HepG2 (cell line): ENCODE measurements at regions not wholly inside any gene's neighbourhood (a gene's known extent, or its start where the extent isn't known, plus 50 kb on each side); places are given as distances from the start of the nearest gene placed in this dataset.

ENCODE experiments used
- ATAC-seq: fragments of 200-7000 bp; cut with Tn5 transposase; 3 replicates; pipeline ENCODE4 v1.9.1; 2020; ENCODE audit warnings: mild to moderate bottlenecking, moderate library complexity
- BruUV-seq: library from RNA; stranded (reverse); fragments of 400-500 nt; replicated peaks from 2 replicates; lab custom pipeline; 2021; lab: Mats Ljungman, UMichigan
- CTCF ChIA-PET: fragments of 300-600 bp; formaldehyde crosslinking; extraction: SDS; loops from one replicate; lab custom pipeline; 2021; ENCODE audit warnings: low total read pairs, inconsistent platforms, low intra/inter-chr PET ratio; lab: Yijun Ruan, JAX
- POLR2A ChIA-PET: fragments of 350-600 bp; sonication (Branson Sonifier 250); formaldehyde crosslinking; loops from one replicate; lab custom pipeline; 2020; ENCODE audit warnings: antibody characterized with exemption, inconsistent platforms; lab: Yijun Ruan, JAX
- DNase-seq: peaks from one replicate; pipeline ENCODE4 v3.0.0-alpha.2; 2015; ENCODE audit warnings: low spot score
- FAIRE-seq: peaks from 3 replicates; lab custom pipeline; 2011; peaks lifted over from hg19 to GRCh38; lab: Jason Lieb, UNC
- H2AFZ ChIP-seq: one replicate; pipeline ENCODE4 v1.6.1; 2011; ENCODE audit warnings: low read length, inconsistent platforms
- H3K27ac ChIP-seq: fragments of 300-600 bp; 3 replicates; pipeline ENCODE4 v1.8.0; 2011; ENCODE audit warnings: mixed run types, mild to moderate bottlenecking, mixed read lengths, low read length, inconsistent platforms; ENCODE audit not compliant: insufficient read depth; ENCODE audit errors: extremely low read length
- H3K27me3 ChIP-seq, 2 experiments: fragments of 200-600 bp in 1 of 2; 2 replicates in 1 of 2; 3 replicates in 1 of 2; pipeline versions ENCODE4 v1.6.0 to v1.8.0; 2011; ENCODE audit warnings: low read length in 2 of 2, mild to moderate bottlenecking in 2 of 2, moderate library complexity in 2 of 2, inconsistent platforms in 1 of 2; ENCODE audit not compliant: insufficient read depth in 2 of 2, control insufficient read depth in 1 of 2
- H3K36me3 ChIP-seq, 2 experiments: fragments of 200-600 bp in 1 of 2; replicated peaks in 1 of 2; 2 replicates in 1 of 2; 3 replicates in 1 of 2; pipeline versions ENCODE4 v1.5.1 to v1.8.0; 2011; ENCODE audit warnings: low read length in 2 of 2, inconsistent platforms in 1 of 2; ENCODE audit not compliant: insufficient read depth in 2 of 2, control insufficient read depth in 1 of 2
- H3K4me1 ChIP-seq: 2 replicates; pipeline ENCODE4 v1.5.1; 2012; ENCODE audit warnings: low read length, inconsistent platforms; ENCODE audit not compliant: insufficient read depth
- H3K4me2 ChIP-seq: 2 replicates; pipeline ENCODE4 v1.6.0; 2011; ENCODE audit warnings: low read depth, low read length, inconsistent platforms
- H3K4me3 ChIP-seq, 3 experiments: fragments of 200-600 bp in 1 of 3; sonication (generic), shearing (Covaris generic) in 1 of 3; replicated peaks in 1 of 3; 2 replicates each; pipeline ENCODE4 v1.5.1; 2011 to 2016; ENCODE audit warnings: low read length in 3 of 3, inconsistent platforms in 2 of 3, low read depth in 2 of 3, mild to moderate bottlenecking in 2 of 3, control low read depth in 1 of 3, mixed read lengths in 1 of 3; ENCODE audit not compliant: insufficient read depth in 1 of 3
- H3K79me2 ChIP-seq: one replicate; pipeline ENCODE4 v1.6.1; 2011; ENCODE audit warnings: low read length, inconsistent platforms; ENCODE audit not compliant: insufficient read depth
- H3K9ac ChIP-seq: 2 replicates; pipeline ENCODE4 v1.6.0; 2011; ENCODE audit warnings: mild to moderate bottlenecking, low read depth, low read length, inconsistent platforms; ENCODE audit not compliant: insufficient read depth
- H3K9me3 ChIP-seq: 2 replicates; pipeline ENCODE4 v1.5.1; 2012; ENCODE audit warnings: mild to moderate bottlenecking, low read length
- H4K20me1 ChIP-seq: 2 replicates; pipeline ENCODE4 v1.6.0; 2011; ENCODE audit warnings: inconsistent platforms, mild to moderate bottlenecking, low read length, moderate library complexity; ENCODE audit not compliant: insufficient read depth
- ATF4 ChIP-seq, 2 experiments: fragments of 450-650 bp in 1 of 2; sonication (generic) in 1 of 2; formaldehyde crosslinking; IDR thresholded peaks; 2 replicates each; pipeline versions ENCODE4 v1.5.0 to v1.8.0; 2020 to 2022; ENCODE audit warnings: mild to moderate bottlenecking in 1 of 2, missing genetic modification reagents in 1 of 2
- BATF2 ChIP-seq: sonication (generic); formaldehyde crosslinking; IDR thresholded peaks from 2 replicates; pipeline ENCODE4 v1.8.0; 2022; ENCODE audit warnings: mild to moderate bottlenecking, missing genetic modification reagents, moderate library complexity
- BORCS8-MEF2B ChIP-seq: sonication (generic); formaldehyde crosslinking; IDR thresholded peaks from 2 replicates; pipeline ENCODE4 v1.8.0; 2022; ENCODE audit warnings: mild to moderate bottlenecking, missing genetic modification reagents
- FOXK1 ChIP-seq: sonication (generic); formaldehyde crosslinking; IDR thresholded peaks from 2 replicates; pipeline ENCODE4 v1.4.0; 2020; ENCODE audit warnings: low read depth, missing genetic modification reagents, borderline replicate concordance
- HES4 ChIP-seq: sonication (generic); formaldehyde crosslinking; IDR thresholded peaks from 2 replicates; pipeline ENCODE4 v1.9.0; 2021; ENCODE audit warnings: mild to moderate bottlenecking, missing genetic modification reagents, borderline replicate concordance
- MAF1 ChIP-seq: sonication (generic); formaldehyde crosslinking; IDR thresholded peaks from 2 replicates; pipeline ENCODE4 v1.5.0; 2020; ENCODE audit warnings: missing genetic modification reagents, borderline replicate concordance
- PHB2 ChIP-seq: fragments of 450-650 bp; IDR thresholded peaks from 2 replicates; pipeline ENCODE4 v1.6.1; 2018; ENCODE audit not compliant: partially characterized antibody
- PHF8 ChIP-seq: sonication (generic); formaldehyde crosslinking; IDR thresholded peaks from 2 replicates; pipeline ENCODE4 v1.5.0; 2020; ENCODE audit warnings: missing genetic modification reagents
- ZNF570 ChIP-seq: sonication (generic); formaldehyde crosslinking; IDR thresholded peaks from 2 replicates; pipeline ENCODE4 v1.4.0; 2020; ENCODE audit warnings: mild to moderate bottlenecking, missing genetic modification reagents, borderline replicate concordance
- ZNF574 ChIP-seq: sonication (generic); formaldehyde crosslinking; IDR thresholded peaks from 2 replicates; pipeline ENCODE4 v1.4.0; 2020; ENCODE audit warnings: missing genetic modification reagents
- WGBS: methylation state at CpG from one replicate; pipeline ENCODE4 v1.1.6; 2017; ENCODE audit warnings: low lambda C conversion rate; 5-methylcytosine and 5-hydroxymethylcytosine counted together
- in situ Hi-C: cut with HindIII; loops from 2 replicates; pipeline ENCODE4 v1.10.0; 2017; ENCODE audit warnings: low pct_unique_long_range_greater_than_20kb; ENCODE audit not compliant: extremely low pct_ligation_motif_present
- intact Hi-C: fragments of 100-400 bp; cut with micrococcal nuclease; formaldehyde crosslinking; loops from one replicate; pipeline ENCODE4 v1.10.0; 2022; ENCODE audit not compliant: unreplicated experiment
- TF ChIP-seq, protein P1 (sequence below): sonication (generic); formaldehyde crosslinking; IDR thresholded peaks from 2 replicates; pipeline ENCODE4 v1.8.1; 2023; ENCODE audit warnings: mild to moderate bottlenecking, moderate library complexity, missing genetic modification reagents
- TF ChIP-seq, protein P2 (sequence below): sonication (generic); formaldehyde crosslinking; IDR thresholded peaks from 2 replicates; pipeline ENCODE4 v1.5.1; 2020; ENCODE audit warnings: missing genetic modification reagents, mild to moderate bottlenecking, borderline replicate concordance
- TF ChIP-seq, protein P3 (sequence below): sonication (generic); formaldehyde crosslinking; conservative IDR thresholded peaks from 2 replicates; pipeline ENCODE4 v1.8.0; 2022; ENCODE audit warnings: missing genetic modification reagents
- TF ChIP-seq, protein P4 (sequence below): sonication (generic); formaldehyde crosslinking; IDR thresholded peaks from 2 replicates; pipeline ENCODE4 v1.5.0; 2020; ENCODE audit warnings: mild to moderate bottlenecking, missing genetic modification reagents

DNA sequence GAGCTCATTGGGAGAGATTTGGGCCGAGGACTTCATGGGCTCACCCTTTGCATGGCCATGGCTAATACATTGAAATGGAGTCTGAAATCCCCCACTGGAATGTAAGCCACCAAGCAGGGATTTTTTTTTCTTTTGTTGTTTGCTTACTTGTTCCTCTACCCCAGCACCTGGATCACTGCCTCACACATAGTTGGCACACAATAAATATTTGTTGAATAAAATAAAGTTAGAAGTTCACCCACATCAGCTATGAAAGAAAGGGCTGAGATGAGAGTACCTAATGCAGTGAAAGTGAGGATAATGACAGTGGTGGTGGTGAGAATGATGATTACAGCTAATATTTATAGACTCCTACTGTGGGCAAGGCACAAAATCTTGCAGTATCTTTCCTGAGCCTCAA lies 98.1 kb upstream of the ANXA1 start:
- Histone ChIP-seq H3K27ac (no peak overlapping the region), H3K4me2 (no peak overlapping the region), H3K9ac (no peak overlapping the region), H4K20me1 (no peaks in the 10 kb centered on the region), H3K27me3 (no peaks in the 10 kb centered on the region), H3K9me3 (no peaks in the 10 kb centered on the region), H3K4me3 (no peak overlapping the region), H3K4me1 (peaks cover 7% of the 10 kb centered on the region), H3K36me3 (no peaks in the 10 kb centered on the region), H3K79me2 (no peaks in the 10 kb centered on the region), H2AFZ (no peak overlapping the region)
- 9% methylated on average over 1 of the region's 1 CpG for WGBS
- DNase-seq (no peak), FAIRE-seq (no peak), ATAC-seq (no peak)
- intact Hi-C loops (no loop called here), in situ Hi-C loops (no loop called here)
- no TSS peak for BruUV-seq
- ChIA-PET CTCF (no interaction called here), POLR2A (no interaction called here)
- TF ChIP-seq HES4 (no peak), ZNF570 (CRISPR knock-in tag) (no peak), BORCS8-MEF2B (no peak), FOXK1 (no peak), PHB2 (no peak), MAF1 (CRISPR knock-in tag) (no peak), ATF4 (CRISPR knock-in tag; IDR thresholded peaks at IDR 0.05) (no peak), BATF2 (CRISPR knock-in tag) (no peak), PHF8 (CRISPR knock-in tag) (no peak), ZNF574 (CRISPR knock-in tag) (no peak)
- TF ChIP-seq, protein P1, sequence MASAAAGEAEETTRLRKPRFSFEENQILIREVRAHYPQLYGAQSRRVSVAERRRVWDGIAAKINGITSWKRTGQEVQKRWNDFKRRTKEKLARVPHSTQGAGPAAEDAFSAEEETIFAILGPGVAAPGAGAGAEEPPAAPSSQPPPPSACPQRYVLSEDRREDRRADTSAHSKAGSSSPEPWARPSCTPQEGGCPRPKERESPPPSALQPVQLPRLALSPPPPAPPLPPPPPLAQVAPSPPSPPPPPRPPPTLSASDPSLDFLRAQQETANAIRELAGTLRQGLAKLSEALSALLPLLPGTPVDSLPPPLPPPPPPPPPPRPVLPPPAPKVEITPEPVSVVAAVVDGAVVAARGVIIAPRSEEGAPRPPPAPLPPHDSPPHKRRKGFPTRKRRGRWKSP (CRISPR knock-in tag): no peak
- TF ChIP-seq, protein P2, sequence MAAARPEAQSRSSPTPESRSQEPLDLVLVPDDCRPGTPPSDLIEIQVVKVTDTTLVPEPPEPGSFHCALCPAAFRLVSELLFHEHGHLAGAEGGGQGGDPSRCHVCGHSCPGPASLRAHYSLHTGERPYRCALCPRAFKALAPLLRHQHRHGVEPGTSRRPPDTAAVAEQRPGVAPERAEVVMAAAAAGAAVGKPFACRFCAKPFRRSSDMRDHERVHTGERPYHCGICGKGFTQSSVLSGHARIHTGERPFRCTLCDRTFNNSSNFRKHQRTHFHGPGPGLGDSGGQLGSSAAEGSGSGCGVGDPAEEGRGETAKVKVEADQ (CRISPR knock-in tag): no peak
- TF ChIP-seq, protein P3, sequence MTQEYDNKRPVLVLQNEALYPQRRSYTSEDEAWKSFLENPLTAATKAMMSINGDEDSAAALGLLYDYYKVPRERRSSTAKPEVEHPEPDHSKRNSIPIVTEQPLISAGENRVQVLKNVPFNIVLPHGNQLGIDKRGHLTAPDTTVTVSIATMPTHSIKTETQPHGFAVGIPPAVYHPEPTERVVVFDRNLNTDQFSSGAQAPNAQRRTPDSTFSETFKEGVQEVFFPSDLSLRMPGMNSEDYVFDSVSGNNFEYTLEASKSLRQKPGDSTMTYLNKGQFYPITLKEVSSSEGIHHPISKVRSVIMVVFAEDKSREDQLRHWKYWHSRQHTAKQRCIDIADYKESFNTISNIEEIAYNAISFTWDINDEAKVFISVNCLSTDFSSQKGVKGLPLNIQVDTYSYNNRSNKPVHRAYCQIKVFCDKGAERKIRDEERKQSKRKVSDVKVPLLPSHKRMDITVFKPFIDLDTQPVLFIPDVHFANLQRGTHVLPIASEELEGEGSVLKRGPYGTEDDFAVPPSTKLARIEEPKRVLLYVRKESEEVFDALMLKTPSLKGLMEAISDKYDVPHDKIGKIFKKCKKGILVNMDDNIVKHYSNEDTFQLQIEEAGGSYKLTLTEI (CRISPR knock-in tag): no peak
- TF ChIP-seq, protein P4, sequence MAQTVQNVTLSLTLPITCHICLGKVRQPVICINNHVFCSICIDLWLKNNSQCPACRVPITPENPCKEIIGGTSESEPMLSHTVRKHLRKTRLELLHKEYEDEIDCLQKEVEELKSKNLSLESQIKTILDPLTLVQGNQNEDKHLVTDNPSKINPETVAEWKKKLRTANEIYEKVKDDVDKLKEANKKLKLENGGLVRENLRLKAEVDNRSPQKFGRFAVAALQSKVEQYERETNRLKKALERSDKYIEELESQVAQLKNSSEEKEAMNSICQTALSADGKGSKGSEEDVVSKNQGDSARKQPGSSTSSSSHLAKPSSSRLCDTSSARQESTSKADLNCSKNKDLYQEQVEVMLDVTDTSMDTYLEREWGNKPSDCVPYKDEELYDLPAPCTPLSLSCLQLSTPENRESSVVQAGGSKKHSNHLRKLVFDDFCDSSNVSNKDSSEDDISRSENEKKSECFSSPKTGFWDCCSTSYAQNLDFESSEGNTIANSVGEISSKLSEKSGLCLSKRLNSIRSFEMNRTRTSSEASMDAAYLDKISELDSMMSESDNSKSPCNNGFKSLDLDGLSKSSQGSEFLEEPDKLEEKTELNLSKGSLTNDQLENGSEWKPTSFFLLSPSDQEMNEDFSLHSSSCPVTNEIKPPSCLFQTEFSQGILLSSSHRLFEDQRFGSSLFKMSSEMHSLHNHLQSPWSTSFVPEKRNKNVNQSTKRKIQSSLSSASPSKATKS (CRISPR knock-in tag): no peak
